Testis (tissue), 2 donors: ENCODE measurements at regions not wholly inside any gene's neighbourhood (a gene's known extent, or its start where the extent isn't known, plus 50 kb on each side); places are given as distances from the start of the nearest gene placed in this dataset.
"Not testable (repeated sequence)": the region's sequence is repeated elsewhere in the genome, so short reads cannot be mapped to it uniquely, and the experiment has no call there.

Experiments used
- DNase-seq: peaks from one replicate; pipeline ENCODE4 v3.0.0-alpha.2; 2019
- H3K27ac ChIP-seq, 2 donors: fragments of 200-600 bp; sonication (generic); one replicate each; pipeline ENCODE4 v1.5.1; 2019
- H3K27me3 ChIP-seq: fragments of 200-600 bp; sonication (generic); one replicate; pipeline ENCODE4 v1.5.1; 2019
- H3K36me3 ChIP-seq: fragments of 200-600 bp; sonication (generic); one replicate; pipeline ENCODE4 v1.5.1; 2017; ENCODE audit warnings: low read depth; ENCODE audit errors: missing control alignments
- H3K4me1 ChIP-seq: fragments of 200-600 bp; sonication (generic); one replicate; pipeline ENCODE4 v1.5.1; 2019
- H3K4me3 ChIP-seq, 2 donors: fragments of 200-600 bp; sonication (generic); one replicate each; pipeline ENCODE4 v1.5.1; 2017 to 2019
- H3K9me3 ChIP-seq: fragments of 200-600 bp; sonication (generic); one replicate; pipeline ENCODE4 v1.5.1; 2017
- POLR2A ChIP-seq: fragments of 450-650 bp; IDR thresholded peaks from one replicate; pipeline ENCODE4 v1.6.1; 2017; ENCODE audit warnings: antibody characterized with exemption, mild to moderate bottlenecking, moderate library complexity
- WGBS, 2 donors: methylation state at CpG; one replicate each; pipeline ENCODE4 v1.1.5; 2018; 5-methylcytosine and 5-hydroxymethylcytosine counted together
- intact Hi-C: fragments of 100-400 bp; cut with DNase I; formaldehyde crosslinking; loops from one replicate; pipeline ENCODE4 v1.15.1; 2023; ENCODE audit warnings: low total_unique reads
- TF ChIP-seq, protein P1 (sequence below), 3 experiments: fragments of 450-650 bp in 2 of 3; fragments of 200-600 bp in 1 of 3; sonication (generic) in 1 of 3; IDR thresholded peaks; one replicate each; pipeline ENCODE4 v1.5.1; 2016 to 2019; ENCODE audit warnings: antibody characterized with exemption in 3 of 3, mild to moderate bottlenecking in 2 of 3, moderate library complexity in 1 of 3

DNA sequence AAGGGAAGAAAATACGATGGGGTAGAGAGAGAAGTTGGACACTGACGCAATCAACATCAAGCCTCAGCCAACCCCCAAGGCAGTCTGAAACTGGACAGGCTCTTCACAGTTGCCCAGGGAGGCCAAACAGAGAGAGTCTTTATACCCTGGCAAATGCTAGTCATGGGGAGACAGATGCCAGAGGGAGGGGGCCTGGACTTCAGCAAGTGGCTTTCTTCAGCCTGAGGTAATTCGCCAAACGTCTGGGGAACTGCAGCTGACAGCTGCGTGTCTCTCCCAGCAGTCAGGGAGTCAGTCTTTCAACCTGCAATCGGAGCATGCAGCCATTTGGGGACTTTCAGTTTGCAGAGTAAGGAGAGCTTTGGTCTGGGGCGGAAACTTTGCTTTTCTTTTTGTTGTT lies 521.6 kb downstream of the TRIML1 start:
- H3K4me1 ChIP-seq: no peaks in the 10 kb centered on the region
- intact Hi-C loops: no loop called here
- no peaks in the 10 kb centered on the region for H3K36me3 ChIP-seq
- DNase-seq: no peak
- WGBS, 2 donors: 73 to 78% methylated on average over 7 of the region's 7 CpGs
- H3K9me3 ChIP-seq: no peaks in the 10 kb centered on the region
- no peaks in the 10 kb centered on the region for H3K27me3 ChIP-seq
- no peak overlapping the region for H3K4me3 ChIP-seq
- no peak overlapping the region for H3K27ac ChIP-seq
- TF ChIP-seq, protein P1, sequence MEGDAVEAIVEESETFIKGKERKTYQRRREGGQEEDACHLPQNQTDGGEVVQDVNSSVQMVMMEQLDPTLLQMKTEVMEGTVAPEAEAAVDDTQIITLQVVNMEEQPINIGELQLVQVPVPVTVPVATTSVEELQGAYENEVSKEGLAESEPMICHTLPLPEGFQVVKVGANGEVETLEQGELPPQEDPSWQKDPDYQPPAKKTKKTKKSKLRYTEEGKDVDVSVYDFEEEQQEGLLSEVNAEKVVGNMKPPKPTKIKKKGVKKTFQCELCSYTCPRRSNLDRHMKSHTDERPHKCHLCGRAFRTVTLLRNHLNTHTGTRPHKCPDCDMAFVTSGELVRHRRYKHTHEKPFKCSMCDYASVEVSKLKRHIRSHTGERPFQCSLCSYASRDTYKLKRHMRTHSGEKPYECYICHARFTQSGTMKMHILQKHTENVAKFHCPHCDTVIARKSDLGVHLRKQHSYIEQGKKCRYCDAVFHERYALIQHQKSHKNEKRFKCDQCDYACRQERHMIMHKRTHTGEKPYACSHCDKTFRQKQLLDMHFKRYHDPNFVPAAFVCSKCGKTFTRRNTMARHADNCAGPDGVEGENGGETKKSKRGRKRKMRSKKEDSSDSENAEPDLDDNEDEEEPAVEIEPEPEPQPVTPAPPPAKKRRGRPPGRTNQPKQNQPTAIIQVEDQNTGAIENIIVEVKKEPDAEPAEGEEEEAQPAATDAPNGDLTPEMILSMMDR (IDR thresholded peaks at IDR 0.05): no peak
- no peak for TF ChIP-seq POLR2A

DNA sequence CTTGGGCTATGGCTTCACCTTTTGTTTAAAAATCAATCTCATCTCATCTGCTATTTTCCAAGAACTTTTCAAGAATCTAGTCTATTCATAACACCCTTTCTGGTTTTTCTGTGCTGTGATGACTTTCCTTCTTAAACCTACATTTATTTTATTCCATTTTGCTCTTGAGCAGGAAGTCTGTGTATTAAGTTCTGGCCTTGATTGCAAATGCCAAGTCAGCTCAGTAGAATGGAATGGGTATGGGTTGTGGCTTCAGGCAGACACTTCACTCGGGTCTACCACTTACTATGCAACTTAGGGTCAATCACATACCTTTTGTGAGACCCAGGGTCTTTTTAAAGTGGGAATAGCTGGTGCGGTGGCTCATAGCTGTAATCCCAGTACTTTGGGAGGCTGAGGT lies 522.3 kb downstream of the TRIML1 start:
- Histone ChIP-seq H3K9me3 (no peaks in the 10 kb centered on the region), H3K36me3 (no peaks in the 10 kb centered on the region), H3K27me3 (no peaks in the 10 kb centered on the region), H3K4me1 (no peaks in the 10 kb centered on the region), H3K27ac (no peak overlapping the region), H3K4me3 (no peak overlapping the region)
- intact Hi-C loops: no loop called here
- WGBS, 2 donors: 85 to 95% methylated on average over 2 of the region's 2 CpGs
- no peak for DNase-seq
- no peak for TF ChIP-seq POLR2A
- TF ChIP-seq, protein P1 (IDR thresholded peaks at IDR 0.05): no peak

DNA sequence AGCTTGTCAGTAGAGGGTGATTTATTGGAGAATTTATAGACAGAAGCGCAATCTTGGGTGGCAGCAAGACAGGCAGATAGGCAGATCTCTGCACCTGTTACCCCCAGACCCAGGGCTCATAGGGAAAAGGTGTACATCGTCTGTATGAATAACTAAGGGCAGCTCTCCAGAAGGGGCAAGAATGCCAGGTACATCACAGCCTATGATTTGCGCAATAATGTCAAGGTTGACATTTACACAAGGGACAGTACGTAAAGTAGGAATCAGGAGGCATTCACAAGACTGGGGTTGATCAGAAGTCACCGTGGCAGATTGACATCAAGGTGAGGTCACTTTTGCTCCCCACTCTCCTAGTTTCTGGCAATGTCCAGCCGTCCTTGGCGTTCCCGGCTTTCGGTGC lies 524.1 kb downstream of the TRIML1 start:
- DNase-seq: no peak
- WGBS, 2 donors: 80 to 87% methylated on average over 9 of the region's 9 CpGs
- Histone ChIP-seq H3K4me1 (no peaks in the 10 kb centered on the region), H3K27ac (no peak overlapping the region), H3K36me3 (no peaks in the 10 kb centered on the region), H3K27me3 (no peaks in the 10 kb centered on the region), H3K4me3 (no peak overlapping the region), H3K9me3 (no peaks in the 10 kb centered on the region)
- intact Hi-C loops: no loop called here
- TF ChIP-seq, protein P1 (IDR thresholded peaks at IDR 0.05): no peak
- TF ChIP-seq POLR2A: no peak

DNA sequence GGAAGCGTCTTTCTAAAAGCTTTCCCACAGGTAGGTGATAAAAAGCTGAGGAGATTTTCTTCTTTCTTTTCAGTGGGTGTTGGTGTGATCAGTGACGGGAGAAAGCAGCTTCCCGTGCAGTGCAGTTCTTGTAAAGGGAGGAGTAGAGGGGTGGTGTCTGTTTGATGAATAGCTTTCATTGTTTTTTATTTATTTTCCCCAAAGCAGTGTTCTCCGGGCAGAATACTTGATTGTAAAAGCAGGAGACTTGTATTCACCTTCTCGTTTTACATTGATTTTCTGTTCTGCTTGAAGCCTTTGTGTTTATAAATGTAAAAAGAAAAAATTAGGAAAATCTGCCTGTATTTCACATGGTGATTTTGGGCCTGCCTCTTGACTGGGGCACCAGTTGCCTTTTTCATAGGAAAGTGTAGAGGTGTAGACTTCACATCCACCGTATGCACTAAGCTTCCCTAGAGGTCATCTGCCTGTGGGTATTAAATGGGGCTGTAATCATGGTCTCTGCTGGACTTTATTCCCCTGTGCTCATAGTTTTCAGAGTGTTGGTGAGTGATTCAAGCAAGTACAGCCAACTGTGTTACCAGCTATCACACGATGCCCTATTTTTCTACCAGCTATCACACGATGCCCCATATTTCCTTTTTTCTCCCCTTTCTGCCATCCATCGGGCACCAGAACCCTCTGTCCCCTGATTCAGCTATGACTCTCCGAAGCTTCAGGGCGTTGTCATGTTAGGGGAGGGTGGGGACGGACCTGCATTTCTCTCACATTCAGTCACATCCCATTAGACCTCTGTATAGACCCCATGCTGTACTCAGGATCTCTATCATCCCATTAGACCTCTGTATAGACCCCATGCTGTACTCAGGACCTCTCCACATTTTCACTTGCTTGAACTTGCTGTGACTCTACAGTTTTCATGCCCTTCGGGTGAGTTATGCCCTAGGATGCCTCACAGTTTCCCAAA lies 526.5 kb downstream of the TRIML1 start:
- H3K9me3 ChIP-seq: no peaks in the 10 kb centered on the region
- no peaks in the 10 kb centered on the region for H3K27me3 ChIP-seq
- no peaks in the 10 kb centered on the region for H3K4me1 ChIP-seq
- H3K27ac ChIP-seq: no peak overlapping the region
- intact Hi-C loops: no loop called here
- WGBS, 2 donors: 61 to 73% methylated on average over 13 of the region's 13 CpGs
- no peak overlapping the region for H3K4me3 ChIP-seq
- DNase-seq: no peak
- TF ChIP-seq, protein P1 (IDR thresholded peaks at IDR 0.05): no peak
- TF ChIP-seq POLR2A: no peak
- no peaks in the 10 kb centered on the region for H3K36me3 ChIP-seq

DNA sequence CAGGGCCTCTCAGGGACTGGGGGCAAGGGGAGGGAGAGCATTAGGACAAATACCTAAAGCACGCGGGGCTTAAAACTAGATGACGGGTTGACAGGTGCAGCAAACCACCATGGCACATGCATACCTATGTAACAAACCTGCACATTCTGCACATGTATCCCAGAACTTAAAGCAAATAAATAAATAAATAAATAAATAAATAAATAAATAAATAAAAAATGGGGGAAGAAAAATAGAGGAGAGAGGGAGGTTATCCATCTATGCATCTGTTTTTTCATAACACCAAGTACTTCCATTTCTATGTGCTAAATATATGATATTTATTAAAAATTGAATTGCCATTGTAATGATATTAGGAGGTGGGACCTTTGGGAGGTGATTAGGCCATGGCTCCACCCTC lies 539.5 kb downstream of the TRIML1 start:
- DNase-seq, H3K27ac ChIP-seq, H3K4me1 ChIP-seq, H3K36me3 ChIP-seq, H3K9me3 ChIP-seq, H3K27me3 ChIP-seq, intact Hi-C loops, H3K4me3 ChIP-seq: not testable (repeated sequence)
- WGBS, 2 donors: 88 to 96% methylated on average over 3 of the region's 3 CpGs
